ENCODE measurements at regions not wholly inside any gene's neighbourhood (a gene's known extent, or its start where the extent isn't known, plus 50 kb on each side); places are given as distances from the start of the nearest gene placed in this dataset.
"Not testable (repeated sequence)": the region's sequence is repeated elsewhere in the genome, so short reads cannot be mapped to it uniquely, and the experiment has no call there.

- no peak for DNase-seq (ENCODE audit: low read depth)
Measured at GRCh38 chr4:155032521-155033229, 175.8 kb upstream of the NPY2R start.

GRCh38 chr4:155033604-155034003 lies 174.8 kb upstream of the NPY2R start:
- no peak for DNase-seq (ENCODE audit: low read depth)

- no peak for DNase-seq (ENCODE audit: low read depth)
Measured at GRCh38 chr4:155037031-155037430, 171.4 kb upstream of the NPY2R start.

GRCh38 chr4:155038459-155038858 lies 170.0 kb upstream of the NPY2R start:
- DNase-seq (ENCODE audit: low read depth): no peak

- no peak for DNase-seq (ENCODE audit: low read depth)
Measured at GRCh38 chr4:155039162-155039561, 169.3 kb upstream of the NPY2R start.

- DNase-seq (ENCODE audit: low read depth): no peak
Measured at GRCh38 chr4:155040031-155040430, 168.4 kb upstream of the NPY2R start.

GRCh38 chr4:155042014-155042413 lies 166.4 kb upstream of the NPY2R start:
- no peak for DNase-seq (ENCODE audit: low read depth)

GRCh38 chr4:155044251-155044650 lies 164.2 kb upstream of the NPY2R start:
- not testable (repeated sequence) for DNase-seq (ENCODE audit: low read depth)

- DNase-seq (ENCODE audit: low read depth): no peak
Measured at GRCh38 chr4:155047755-155048154, 160.7 kb upstream of the NPY2R start.

GRCh38 chr4:155054042-155054441 lies 154.4 kb upstream of the NPY2R start:
- not testable (repeated sequence) for DNase-seq (ENCODE audit: low read depth)

- no peak for DNase-seq (ENCODE audit: low read depth)
Measured at GRCh38 chr4:155060419-155060818, 148.0 kb upstream of the NPY2R start.

- DNase-seq (ENCODE audit: low read depth): no peak
Measured at GRCh38 chr4:155060873-155061272, 147.6 kb upstream of the NPY2R start.

GRCh38 chr4:155062948-155063347 lies 145.5 kb upstream of the NPY2R start:
- no peak for DNase-seq (ENCODE audit: low read depth)

- DNase-seq (ENCODE audit: low read depth): not testable (repeated sequence)
Measured at GRCh38 chr4:155064934-155065333, 143.5 kb upstream of the NPY2R start.

- no peak for DNase-seq (ENCODE audit: low read depth)
Measured at GRCh38 chr4:155066871-155067270, 141.6 kb upstream of the NPY2R start.

- no peak for DNase-seq (ENCODE audit: low read depth)
Measured at GRCh38 chr4:155071962-155072361, 136.5 kb upstream of the NPY2R start.

- DNase-seq (ENCODE audit: low read depth): no peak
Measured at GRCh38 chr4:155072417-155072816, 136.0 kb upstream of the NPY2R start.

- no peak for DNase-seq (ENCODE audit: low read depth)
Measured at GRCh38 chr4:155073852-155074251, 134.6 kb upstream of the NPY2R start.

GRCh38 chr4:155076256-155076785 lies 132.1 kb upstream of the NPY2R start:
- no peak for DNase-seq (ENCODE audit: low read depth)

GRCh38 chr4:155077452-155078229 lies 130.8 kb upstream of the NPY2R start:
- no peak for DNase-seq (ENCODE audit: low read depth)

GRCh38 chr4:155079871-155080270 lies 128.6 kb upstream of the NPY2R start:
- no peak for DNase-seq (ENCODE audit: low read depth)

GRCh38 chr4:155081222-155081621 lies 127.2 kb upstream of the NPY2R start:
- no peak for DNase-seq (ENCODE audit: low read depth)
